C4-2B (cell line): ENCODE measurements at regions not wholly inside any gene's neighbourhood (a gene's known extent, or its start where the extent isn't known, plus 50 kb on each side); places are given as distances from the start of the nearest gene placed in this dataset.

Source experiments
- ZFX ChIP-seq: fragments of 450-650 bp; IDR thresholded peaks from 2 replicates; pipeline ENCODE4 v1.6.1; 2017
- TF ChIP-seq, protein P1 (sequence below): fragments of 450-650 bp; conservative IDR thresholded peaks from 2 replicates; pipeline ENCODE4 v1.5.1; 2017; ENCODE audit warnings: mild to moderate bottlenecking

- TF ChIP-seq, protein P1, sequence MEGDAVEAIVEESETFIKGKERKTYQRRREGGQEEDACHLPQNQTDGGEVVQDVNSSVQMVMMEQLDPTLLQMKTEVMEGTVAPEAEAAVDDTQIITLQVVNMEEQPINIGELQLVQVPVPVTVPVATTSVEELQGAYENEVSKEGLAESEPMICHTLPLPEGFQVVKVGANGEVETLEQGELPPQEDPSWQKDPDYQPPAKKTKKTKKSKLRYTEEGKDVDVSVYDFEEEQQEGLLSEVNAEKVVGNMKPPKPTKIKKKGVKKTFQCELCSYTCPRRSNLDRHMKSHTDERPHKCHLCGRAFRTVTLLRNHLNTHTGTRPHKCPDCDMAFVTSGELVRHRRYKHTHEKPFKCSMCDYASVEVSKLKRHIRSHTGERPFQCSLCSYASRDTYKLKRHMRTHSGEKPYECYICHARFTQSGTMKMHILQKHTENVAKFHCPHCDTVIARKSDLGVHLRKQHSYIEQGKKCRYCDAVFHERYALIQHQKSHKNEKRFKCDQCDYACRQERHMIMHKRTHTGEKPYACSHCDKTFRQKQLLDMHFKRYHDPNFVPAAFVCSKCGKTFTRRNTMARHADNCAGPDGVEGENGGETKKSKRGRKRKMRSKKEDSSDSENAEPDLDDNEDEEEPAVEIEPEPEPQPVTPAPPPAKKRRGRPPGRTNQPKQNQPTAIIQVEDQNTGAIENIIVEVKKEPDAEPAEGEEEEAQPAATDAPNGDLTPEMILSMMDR = no peak
- TF ChIP-seq ZFX = no peak
Observed at GRCh38 chr10:47165168-47165710, 134.8 kb upstream of the GDF10 start.
